ENCODE measurements at regions not wholly inside any gene's neighbourhood (a gene's known extent, or its start where the extent isn't known, plus 50 kb on each side); places are given as distances from the start of the nearest gene placed in this dataset.

GRCh38 chr18:73270920-73271634 lies 403.3 kb upstream of the NETO1 start:
- DNase-seq: no peak

DNA sequence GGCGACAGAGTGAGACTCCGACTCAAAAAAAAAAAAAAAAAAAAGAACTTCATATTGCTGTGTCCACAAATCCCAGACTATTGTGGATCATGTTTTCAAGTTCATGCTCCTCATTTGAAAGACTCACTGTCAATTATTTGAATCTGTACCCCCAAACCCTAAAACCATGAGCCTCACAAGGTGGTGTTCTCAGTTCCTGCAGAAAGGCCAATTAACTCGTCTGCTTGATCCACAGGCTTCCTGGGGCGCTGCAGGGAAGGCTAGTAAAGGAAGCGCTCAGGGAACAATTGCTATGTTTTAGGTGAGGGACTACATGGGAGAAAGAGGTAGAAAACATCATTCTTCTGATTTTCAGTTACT lies 396.8 kb upstream of the NETO1 start:
- no peak for DNase-seq

DNA sequence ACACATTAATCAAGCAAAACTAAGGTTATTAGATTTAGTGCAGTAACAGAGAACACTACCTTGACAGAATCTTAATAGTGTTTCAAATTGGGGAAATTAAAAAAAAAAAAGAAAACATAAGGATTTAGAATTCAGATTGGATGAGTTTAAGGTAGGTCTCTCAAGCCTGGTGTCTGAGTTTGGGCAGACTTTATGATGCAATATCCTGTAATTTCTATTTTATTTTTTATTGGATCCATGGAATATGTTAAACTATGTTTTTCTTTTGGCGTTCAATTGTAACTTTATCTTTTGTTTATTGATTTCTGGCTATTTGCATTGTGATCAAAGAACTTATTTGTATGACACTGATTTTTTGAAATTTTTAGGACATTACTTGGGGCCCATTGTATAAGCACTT lies 394.1 kb upstream of the NETO1 start:
- no peak for DNase-seq

DNA sequence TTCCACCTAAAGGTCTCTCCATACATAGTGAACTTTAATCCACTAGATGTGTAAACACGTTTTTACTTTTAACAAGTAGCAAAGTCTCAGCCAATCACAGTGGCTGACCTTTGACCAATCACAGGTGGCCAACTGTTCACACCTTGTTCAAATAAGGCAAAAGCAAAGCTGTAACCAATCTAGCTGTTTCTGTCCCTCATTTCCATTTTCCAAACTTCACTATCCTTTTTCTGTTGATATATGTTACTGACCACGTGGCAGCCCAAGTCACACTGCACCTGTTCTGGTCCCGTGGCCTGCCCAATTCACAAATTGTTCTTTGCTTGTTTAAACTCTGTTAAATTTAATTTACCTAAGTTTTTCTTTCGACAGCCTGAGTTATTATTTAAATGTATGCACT lies 393.5 kb upstream of the NETO1 start:
- DNase-seq: no peak

GRCh38 chr18:73258375-73259087 lies 390.7 kb upstream of the NETO1 start:
- DNase-seq: no peak

DNA sequence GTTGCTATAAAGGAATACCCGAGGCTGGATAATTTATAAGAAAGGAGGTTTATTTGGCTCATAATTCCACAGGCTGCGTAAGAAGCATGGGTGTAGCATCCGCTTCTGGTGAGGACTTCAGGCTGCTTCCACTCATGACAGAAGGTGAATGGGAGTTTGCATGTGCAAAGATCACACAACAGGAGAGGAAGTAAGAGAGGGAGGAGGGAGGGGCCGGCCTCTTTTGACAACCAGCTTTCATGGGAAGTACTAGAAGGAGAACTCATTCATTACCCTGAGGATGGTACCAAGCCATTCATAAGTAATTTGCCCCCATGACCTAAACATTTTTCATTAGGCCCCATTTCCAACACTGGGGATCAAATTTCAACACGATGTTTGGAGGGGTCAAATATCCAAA lies 386.8 kb upstream of the NETO1 start:
- DNase-seq: no peak

DNA sequence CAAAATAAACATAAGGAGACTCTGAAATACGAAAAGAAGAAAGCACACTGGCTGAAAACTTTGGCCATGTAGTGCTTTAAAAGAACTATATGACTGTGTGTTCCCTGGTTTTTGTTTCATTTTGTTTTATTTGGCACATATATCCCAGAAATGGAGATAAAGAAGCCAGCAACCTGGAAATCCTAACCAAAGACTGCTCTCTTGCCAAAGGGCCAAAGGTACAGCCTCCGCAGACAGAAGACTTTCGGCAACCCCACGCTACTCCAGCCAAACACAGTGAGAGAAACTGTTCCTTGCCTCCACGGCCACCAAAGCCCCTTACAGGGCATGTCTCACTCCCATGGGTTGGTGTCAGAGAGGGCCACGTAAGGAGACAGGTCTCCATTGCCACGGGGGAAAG lies 381.2 kb upstream of the NETO1 start:
- no peak for DNase-seq

- no peak for DNase-seq
Observed at GRCh38 chr18:73246763-73247162, 379.0 kb upstream of the NETO1 start.

- no peak for DNase-seq
Observed at GRCh38 chr18:73245345-73245744, 377.6 kb upstream of the NETO1 start.

DNA sequence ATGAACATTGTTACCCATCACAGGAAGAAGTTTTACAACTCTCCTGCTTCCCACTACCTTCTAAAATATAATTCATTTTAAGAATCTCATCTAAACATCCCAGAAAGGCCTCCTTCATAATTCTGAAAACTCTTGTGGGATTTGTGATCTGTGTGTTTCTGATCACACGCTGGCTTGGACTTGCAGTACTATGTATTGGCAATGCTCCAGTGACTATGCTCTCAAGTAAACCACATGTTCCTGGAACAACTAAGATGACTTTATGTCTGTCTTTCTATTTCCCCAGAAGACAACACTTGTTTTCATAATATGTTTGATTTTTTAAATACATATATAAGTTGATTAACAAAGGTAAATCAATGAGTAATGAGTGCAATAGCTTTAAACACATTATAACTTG lies 376.6 kb upstream of the NETO1 start:
- DNase-seq: no peak

GRCh38 chr18:73240899-73241298 lies 373.1 kb upstream of the NETO1 start:
- no peak for DNase-seq

DNA sequence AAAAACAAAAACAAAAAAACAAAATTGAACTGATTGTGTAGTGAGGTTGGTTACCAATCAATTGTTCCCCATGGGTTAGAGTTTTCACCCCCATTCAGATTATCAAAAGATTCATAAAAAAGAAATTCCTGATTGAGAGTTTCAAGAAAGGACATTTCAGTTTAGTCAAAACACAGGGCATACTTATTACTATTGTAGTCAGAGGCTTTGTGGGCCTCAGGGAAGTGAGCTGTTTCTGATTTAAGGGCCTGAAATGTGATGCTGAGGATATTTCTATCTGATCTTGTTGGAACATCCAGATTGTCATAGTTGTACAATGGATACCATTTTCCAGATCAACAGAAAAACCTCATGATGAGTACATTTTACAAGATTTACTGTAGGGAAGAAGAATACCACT lies 368.1 kb upstream of the NETO1 start:
- no peak for DNase-seq

DNA sequence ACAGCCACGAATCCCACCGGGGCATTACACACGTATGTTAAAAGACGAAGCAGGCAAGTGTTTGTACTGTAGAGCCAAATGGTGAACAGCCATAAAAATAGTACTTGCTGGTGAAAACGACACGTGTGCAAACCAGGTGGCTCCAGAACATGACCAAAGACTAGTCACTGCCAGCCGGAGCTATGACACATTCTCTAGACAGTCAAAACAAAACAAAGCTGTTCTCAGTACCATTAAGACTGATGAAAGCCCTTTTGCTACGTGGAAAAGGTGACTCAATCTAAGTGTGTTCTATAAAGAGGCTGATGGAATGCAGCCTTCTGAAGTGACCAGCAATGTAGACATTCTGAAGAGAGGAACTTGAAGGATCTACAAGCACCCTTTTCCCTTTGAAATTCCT lies 367.7 kb upstream of the NETO1 start:
- DNase-seq: no peak

GRCh38 chr18:73232933-73233332 lies 365.1 kb upstream of the NETO1 start:
- no peak for DNase-seq

- DNase-seq: no peak
Observed at GRCh38 chr18:73220663-73221062, 352.9 kb upstream of the NETO1 start.

GRCh38 chr18:73218293-73218692 lies 350.5 kb upstream of the NETO1 start:
- DNase-seq: no peak

- no peak for DNase-seq
Observed at GRCh38 chr18:73214970-73215369, 347.2 kb upstream of the NETO1 start.

DNA sequence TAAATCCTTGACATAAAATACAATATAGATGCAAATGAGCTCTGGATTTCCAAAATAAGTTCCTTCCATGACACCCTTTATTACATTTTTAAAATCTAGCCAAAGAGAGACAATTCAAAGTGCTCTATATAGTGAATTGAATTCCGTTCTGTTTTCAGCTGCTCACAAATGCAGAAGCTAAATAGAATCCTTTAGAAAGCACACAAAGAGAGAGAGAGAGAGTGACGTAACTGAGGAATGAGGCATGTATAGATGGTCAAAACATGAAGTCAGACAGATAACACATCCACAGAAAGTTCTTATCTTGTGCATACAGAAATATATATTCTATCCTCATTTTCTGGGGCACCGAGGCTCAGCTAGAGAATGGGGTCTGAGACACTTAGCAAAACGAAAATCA lies 344.7 kb upstream of the NETO1 start:
- no peak for DNase-seq

DNA sequence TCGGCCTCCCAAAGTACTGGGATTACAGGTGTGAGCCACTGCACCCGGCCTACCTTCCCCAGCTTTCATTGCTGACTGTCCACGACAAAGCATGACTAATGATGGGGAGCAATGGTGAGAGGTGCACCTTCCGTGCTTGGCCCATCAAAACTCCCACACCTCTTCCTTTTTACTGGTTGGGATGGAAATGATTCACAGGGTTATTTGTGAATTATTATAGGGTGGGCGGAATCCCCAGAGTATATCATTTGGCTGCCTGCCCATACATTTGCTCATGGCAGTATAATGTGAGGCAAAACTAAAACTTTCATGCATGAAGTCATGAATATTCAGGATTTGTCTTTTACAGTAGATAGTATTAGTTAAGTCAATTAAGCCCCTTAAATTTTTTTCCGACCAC lies 334.2 kb upstream of the NETO1 start:
- DNase-seq: no peak

DNA sequence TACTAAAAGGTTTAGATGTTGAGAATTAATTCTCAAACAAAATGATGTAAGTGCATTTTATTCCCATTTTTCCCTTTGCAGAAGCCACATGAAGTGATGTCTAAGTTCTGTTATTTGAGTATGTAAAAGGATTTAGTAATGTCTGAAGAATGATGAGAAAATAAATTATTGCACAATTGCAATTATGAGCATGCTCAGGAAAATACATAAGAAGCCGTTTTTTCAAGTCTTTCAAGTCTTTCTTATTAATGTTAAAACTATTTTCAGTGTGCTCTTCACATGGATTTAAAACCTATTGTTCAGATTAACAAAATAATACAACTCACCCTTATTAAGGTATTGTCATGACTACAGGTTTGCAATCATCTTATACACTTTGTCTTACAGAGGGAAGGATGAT lies 331.4 kb upstream of the NETO1 start:
- no peak for DNase-seq

DNA sequence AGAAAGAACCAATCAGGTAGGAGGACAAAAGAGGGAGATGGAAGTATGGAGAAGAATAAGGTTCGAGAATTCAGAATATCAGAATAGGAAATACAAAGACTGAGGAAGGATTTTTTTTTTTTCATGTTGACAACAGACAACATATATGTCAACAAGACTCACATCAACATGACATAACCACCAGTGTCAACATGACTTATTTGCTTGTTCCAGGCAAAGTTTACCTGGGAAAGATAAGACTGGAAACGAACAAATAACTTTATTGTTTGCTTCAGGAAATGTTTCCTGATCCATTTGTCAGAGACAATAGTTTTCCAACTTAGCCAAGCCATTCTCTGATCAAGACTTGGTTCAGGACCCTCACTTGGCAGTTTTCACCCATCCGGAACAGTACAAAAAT lies 321.9 kb upstream of the NETO1 start:
- DNase-seq: no peak

- no peak for DNase-seq
Observed at GRCh38 chr18:73168236-73168635, 300.4 kb upstream of the NETO1 start.

DNA sequence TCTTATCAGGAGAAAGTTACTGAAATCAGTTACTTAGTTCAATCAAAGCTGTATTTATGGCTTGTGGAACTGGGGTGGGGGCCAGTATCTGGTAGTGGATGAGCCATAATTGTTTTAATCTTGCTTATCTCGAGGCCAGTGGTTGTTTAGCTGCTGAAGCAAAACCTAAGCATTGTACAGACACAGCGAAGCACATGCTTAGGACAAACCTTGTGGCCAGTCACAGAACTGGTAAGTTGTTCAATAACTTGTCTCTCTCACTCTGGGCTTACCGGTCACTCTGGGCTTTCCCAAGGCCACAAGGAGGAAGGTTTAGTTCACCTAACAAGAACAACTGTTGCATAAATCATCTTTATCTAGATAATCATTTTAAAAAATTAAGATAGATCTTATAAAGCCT lies 296.6 kb upstream of the NETO1 start:
- no peak for DNase-seq

GRCh38 chr18:73163236-73163635 lies 295.4 kb upstream of the NETO1 start:
- DNase-seq: no peak

DNA sequence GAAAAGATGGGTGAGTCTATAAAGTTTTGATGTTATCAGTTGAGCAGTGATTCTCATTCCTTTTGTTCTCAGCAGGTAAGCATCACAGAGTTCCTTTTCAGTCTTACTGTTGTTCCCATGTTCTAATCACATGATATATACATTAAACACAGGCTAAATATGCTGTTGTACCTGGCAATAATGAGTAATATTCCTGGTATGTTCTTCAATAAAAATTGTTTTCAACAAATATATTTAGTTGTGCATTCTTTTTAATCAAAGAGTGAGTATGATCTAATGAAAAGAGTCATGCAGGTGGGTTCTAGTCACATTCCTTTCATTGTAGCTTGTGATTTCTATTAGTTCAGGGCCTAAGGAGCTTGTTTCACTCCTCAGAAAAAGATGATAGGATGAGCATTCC lies 288.3 kb upstream of the NETO1 start:
- DNase-seq: no peak

All from NCI-H2171 (cell line).